D721Med (cell line): ENCODE measurements at regions not wholly inside any gene's neighbourhood (a gene's known extent, or its start where the extent isn't known, plus 50 kb on each side); places are given as distances from the start of the nearest gene placed in this dataset.

ENCODE experiments used
- DNase-seq: peaks from one replicate; pipeline ENCODE4 v3.0.0; 2011; ENCODE audit warnings: low spot score; ENCODE audit not compliant: insufficient read length
- FAIRE-seq: peaks from 2 replicates; lab custom pipeline; 2011; peaks lifted over from hg19 to GRCh38; lab: Jason Lieb, UNC
- TF ChIP-seq, protein P1 (sequence below): IDR thresholded peaks from 2 replicates; pipeline ENCODE4 v1.5.1; 2012; ENCODE audit warnings: mild to moderate bottlenecking, control low read depth; ENCODE audit not compliant: insufficient read depth; ENCODE audit errors: missing control alignments

GRCh38 chr5:56658972-56659371 lies 156.4 kb upstream of the MAP3K1 start:
- no peak for FAIRE-seq
- TF ChIP-seq, protein P1, sequence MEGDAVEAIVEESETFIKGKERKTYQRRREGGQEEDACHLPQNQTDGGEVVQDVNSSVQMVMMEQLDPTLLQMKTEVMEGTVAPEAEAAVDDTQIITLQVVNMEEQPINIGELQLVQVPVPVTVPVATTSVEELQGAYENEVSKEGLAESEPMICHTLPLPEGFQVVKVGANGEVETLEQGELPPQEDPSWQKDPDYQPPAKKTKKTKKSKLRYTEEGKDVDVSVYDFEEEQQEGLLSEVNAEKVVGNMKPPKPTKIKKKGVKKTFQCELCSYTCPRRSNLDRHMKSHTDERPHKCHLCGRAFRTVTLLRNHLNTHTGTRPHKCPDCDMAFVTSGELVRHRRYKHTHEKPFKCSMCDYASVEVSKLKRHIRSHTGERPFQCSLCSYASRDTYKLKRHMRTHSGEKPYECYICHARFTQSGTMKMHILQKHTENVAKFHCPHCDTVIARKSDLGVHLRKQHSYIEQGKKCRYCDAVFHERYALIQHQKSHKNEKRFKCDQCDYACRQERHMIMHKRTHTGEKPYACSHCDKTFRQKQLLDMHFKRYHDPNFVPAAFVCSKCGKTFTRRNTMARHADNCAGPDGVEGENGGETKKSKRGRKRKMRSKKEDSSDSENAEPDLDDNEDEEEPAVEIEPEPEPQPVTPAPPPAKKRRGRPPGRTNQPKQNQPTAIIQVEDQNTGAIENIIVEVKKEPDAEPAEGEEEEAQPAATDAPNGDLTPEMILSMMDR: no peak
- no peak for DNase-seq

DNA sequence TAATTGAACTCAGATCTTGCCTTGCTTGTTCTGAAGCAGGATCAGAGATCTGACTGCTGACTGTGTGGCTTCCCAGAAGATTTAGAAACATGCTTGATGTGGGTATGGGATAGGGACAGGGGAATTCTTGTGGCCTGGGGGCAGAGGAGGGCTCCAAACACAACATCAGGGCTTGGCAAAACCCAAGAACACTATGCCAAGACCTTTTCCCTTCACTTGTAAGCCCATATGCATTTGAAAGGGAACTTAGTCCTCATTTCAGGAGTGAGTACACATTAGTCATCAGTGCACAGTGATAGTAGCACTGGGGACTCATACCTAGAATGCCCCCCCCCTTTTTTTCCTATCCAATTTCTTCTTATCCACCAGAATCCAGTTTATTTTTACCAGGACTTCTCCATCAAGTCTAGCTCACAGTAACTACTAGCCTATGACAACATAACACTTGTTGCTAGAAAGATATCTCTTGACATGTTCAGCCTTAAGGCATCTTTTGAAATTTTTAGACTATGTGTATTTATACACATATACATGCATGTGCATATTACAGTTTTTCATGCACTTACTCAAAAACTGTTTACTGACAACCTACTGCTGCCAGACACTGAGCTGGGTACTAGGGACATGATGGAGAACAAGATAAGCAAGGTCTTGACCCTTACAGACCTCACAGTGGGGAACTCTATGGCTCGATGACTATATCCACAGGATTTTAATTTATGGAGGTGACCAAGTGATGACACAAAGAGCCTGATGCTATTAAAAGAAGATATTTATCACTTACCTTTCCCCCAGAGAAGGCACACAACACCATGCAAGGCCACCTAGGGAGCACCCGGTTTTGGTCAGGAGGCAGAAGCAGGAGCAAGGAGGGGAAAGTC lies 158.3 kb upstream of the MAP3K1 start:
- no peak for FAIRE-seq
- no peak for DNase-seq
- TF ChIP-seq, protein P1: no peak

DNA sequence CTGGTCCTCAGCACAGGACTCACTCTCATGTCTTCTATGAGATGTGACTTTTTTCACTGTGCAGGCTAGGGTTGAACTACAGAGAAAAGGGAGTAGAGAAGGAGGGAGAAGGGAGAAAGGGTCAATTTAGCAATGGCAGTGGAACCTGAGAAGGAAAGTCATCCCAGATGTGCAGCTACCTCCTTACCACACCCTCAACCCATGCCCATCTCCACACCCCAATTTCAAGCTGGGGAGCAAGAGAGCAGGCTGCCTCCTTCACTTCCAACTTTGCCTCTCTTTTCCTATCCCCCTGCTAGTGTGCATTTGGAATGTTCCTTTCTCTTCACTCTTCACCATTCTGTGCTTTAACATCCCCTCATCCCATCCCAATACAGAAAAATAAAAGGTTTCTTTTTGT lies 163.5 kb upstream of the MAP3K1 start:
- FAIRE-seq: no peak
- TF ChIP-seq, protein P1: no peak
- no peak for DNase-seq

GRCh38 chr5:56650386-56650785 lies 165.0 kb upstream of the MAP3K1 start:
- DNase-seq (no peak), FAIRE-seq (no peak)
- TF ChIP-seq, protein P1: no peak

DNA sequence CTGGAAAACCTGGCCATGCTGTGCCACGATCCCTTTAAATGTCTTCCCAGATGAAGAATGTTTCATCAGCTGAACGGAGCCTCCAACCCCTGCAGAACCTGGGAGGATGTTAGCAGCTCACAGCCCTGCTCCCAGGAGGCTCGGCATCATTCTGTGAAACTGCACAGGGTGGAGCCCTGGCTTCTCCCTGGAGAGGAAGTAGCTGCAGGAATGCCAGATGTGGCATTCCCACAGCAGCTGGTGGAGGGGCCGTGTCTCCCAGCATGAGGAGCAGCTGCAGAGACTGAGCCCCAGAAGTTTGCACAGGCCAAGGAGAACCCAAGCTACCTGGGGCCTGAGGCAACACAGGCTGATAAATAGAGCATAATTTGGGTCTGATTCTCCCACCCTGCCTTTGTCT lies 165.8 kb upstream of the MAP3K1 start:
- TF ChIP-seq, protein P1: no peak
- DNase-seq (no peak), FAIRE-seq (no peak)

DNA sequence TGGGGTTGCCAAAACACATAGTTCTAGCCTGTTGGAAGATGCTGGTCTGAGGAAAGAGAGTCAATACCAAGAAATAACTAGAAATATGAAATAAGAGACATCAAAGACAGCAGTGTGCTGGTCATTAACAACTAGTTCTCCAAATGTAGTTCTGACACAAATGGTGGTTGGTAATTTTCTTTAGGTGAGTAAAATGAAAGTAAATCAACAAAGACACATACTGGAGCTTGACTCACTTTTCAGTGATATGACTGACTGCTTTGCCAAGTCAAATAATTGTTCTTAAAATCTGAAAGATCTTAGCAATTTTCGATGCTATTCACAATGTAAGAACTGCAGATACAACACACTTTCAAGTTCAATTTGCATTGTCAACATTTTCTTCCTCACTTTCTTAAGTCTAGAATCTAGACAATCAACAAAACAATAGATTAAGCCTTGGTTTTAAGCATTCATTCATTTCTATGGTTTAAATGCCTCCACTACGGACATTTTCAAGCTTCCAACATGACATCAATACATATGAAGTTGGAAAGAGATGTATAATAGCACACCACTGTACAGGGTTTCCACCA lies 166.8 kb upstream of the MAP3K1 start:
- DNase-seq (no peak), FAIRE-seq (no peak)
- TF ChIP-seq, protein P1: no peak

DNA sequence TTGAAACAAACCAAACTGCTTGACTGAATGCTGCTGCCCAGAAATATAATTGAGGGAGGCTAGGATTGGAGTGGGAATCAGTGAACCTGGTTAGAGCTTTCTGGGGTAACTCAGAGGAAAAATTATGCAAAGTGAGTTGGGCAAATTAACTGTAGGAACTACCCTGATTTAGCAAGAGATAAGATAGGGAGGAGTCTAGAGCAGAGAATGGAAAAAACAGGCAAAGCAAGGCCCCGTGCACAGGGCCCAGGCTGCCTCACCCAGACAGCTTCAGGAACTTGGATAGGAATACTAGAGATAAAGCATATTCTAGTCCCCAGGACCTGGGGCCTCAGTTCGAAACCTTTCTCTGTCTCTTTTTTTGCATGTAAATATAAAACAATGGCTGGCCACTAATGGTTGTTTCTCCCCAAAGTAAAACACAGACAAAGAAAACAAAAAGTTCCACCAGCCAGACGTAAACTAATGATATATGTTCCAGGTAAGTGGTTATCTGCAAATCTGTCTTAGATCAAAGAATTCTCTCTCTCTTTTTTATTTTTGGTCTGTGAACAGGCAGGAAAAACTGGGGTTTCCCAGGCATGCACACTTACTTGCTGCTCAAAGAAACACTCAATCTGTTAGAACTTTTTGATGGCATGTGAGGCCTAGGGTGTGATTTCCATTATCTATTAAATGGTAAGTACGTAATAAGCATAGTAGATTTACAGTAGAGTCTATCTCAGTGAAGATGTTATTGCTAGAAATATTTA lies 168.1 kb upstream of the MAP3K1 start:
- TF ChIP-seq, protein P1: no peak
- no peak for DNase-seq
- no peak for FAIRE-seq
